GM23338 (cell line): ENCODE measurements at regions not wholly inside any gene's neighbourhood (a gene's known extent, or its start where the extent isn't known, plus 50 kb on each side); places are given as distances from the start of the nearest gene placed in this dataset.

Source experiments
- CREB1 ChIP-seq: fragments of 250-450 bp; sonication (Bioruptor Pico); IDR thresholded peaks from 2 replicates; pipeline ENCODE4 v1.5.0; 2020; ENCODE audit warnings: low read depth, mild to moderate bottlenecking, moderate library complexity
- CTCF ChIP-seq, 2 experiments: fragments of 200-600 bp in 1 of 2; sonication (generic) in 1 of 2; conservative IDR thresholded peaks; 2 replicates each; pipeline versions ENCODE4 v1.5.1 to v1.6.1; 2016 to 2017; ENCODE audit warnings: antibody characterized with exemption in 2 of 2, low read depth in 2 of 2, mild to moderate bottlenecking in 2 of 2, moderate library complexity in 1 of 2
- EZH2 ChIP-seq: fragments of 200-600 bp; sonication (generic); IDR thresholded peaks from one replicate; pipeline ENCODE4 v1.8.0; 2017; ENCODE audit warnings: antibody characterized with exemption, mild to moderate bottlenecking, low read depth; ENCODE audit not compliant: unreplicated experiment
- EZH2phosphoT487 ChIP-seq: fragments of 200-600 bp; sonication (generic); IDR thresholded peaks from one replicate; pipeline ENCODE4 v1.8.1; 2018; ENCODE audit warnings: antibody characterized with exemption; ENCODE audit not compliant: unreplicated experiment
- JUNB ChIP-seq: IDR thresholded peaks from one replicate; pipeline ENCODE4 v1.6.1; 2016; ENCODE audit warnings: antibody characterized with exemption; ENCODE audit not compliant: unreplicated experiment
- POLR2AphosphoS5 ChIP-seq: IDR thresholded peaks from 2 replicates; pipeline ENCODE4 v1.6.1; 2016; ENCODE audit warnings: antibody characterized with exemption, low read depth
- REST ChIP-seq: IDR thresholded peaks from one replicate; pipeline ENCODE4 v1.6.1; 2018; ENCODE audit warnings: antibody characterized with exemption; ENCODE audit not compliant: unreplicated experiment
- STAT1 ChIP-seq: IDR thresholded peaks from one replicate; pipeline ENCODE4 v1.6.1; 2016; ENCODE audit warnings: antibody characterized with exemption; ENCODE audit not compliant: unreplicated experiment
- ZNF331 ChIP-seq: fragments of 250-450 bp; sonication (Bioruptor Pico); IDR thresholded peaks from 2 replicates; pipeline ENCODE4 v1.5.0; 2020; ENCODE audit warnings: low read depth, mild to moderate bottlenecking, moderate library complexity

- TF ChIP-seq STAT1 (no peak), CTCF (conservative IDR thresholded peaks at IDR 0.05; ENCODE audit: low read depth in 2 of 2) (no peak), EZH2 (no peak), POLR2AphosphoS5 (no peak), EZH2phosphoT487 (no peak), REST (no peak), ZNF331 (no peak), JUNB (no peak), CREB1 (CRISPR knock-in tag) (no peak)
These were observed 1464.8 kb downstream of the RAPGEF2 start for GRCh38 chr4:160567634-160568033.
